BLaER1 treated with 17β-estradiol and CSF1 and Interleukin-3, amounts not matched to agents 10 nM and 100 nM (cell line): ENCODE measurements at regions not wholly inside any gene's neighbourhood (a gene's known extent, or its start where the extent isn't known, plus 50 kb on each side); places are given as distances from the start of the nearest gene placed in this dataset.

Source experiments
- H3K27ac ChIP-seq, 11 experiments: shearing (Covaris generic); formaldehyde crosslinking; 2 replicates each; pipeline ENCODE4 v1.8.1; 2022
- H3K27me3 ChIP-seq, 11 experiments: shearing (Covaris generic); formaldehyde crosslinking; 2 replicates each; pipeline ENCODE4 v1.8.1; 2022
- H3K36me3 ChIP-seq, 11 experiments: shearing (Covaris generic); formaldehyde crosslinking; 2 replicates each; pipeline ENCODE4 v1.8.1; 2022
- H3K4me1 ChIP-seq, 10 experiments: shearing (Covaris generic); formaldehyde crosslinking; 2 replicates each; pipeline ENCODE4 v1.8.1; 2022
- H3K4me2 ChIP-seq, 11 experiments: shearing (Covaris generic); formaldehyde crosslinking; 2 replicates each; pipeline ENCODE4 v1.8.1; 2022
- H3K4me3 ChIP-seq, 10 experiments: shearing (Covaris generic); formaldehyde crosslinking; 2 replicates each; pipeline ENCODE4 v1.8.1; 2022
- H3K9ac ChIP-seq, 11 experiments: shearing (Covaris generic); formaldehyde crosslinking; 2 replicates each; pipeline ENCODE4 v1.8.1; 2022
- H3K9me3 ChIP-seq, 11 experiments: shearing (Covaris generic); formaldehyde crosslinking; replicated peaks in 1 of 11; 2 replicates each; pipeline ENCODE4 v1.8.1; 2022
- H4K20me1 ChIP-seq, 11 experiments: shearing (Covaris generic); formaldehyde crosslinking; 2 replicates each; pipeline ENCODE4 v1.8.1; 2022
- Cebpa-rat ChIP-seq, 11 experiments: shearing (Covaris generic); IDR thresholded peaks; 2 replicates each; pipeline ENCODE4 v1.8.1; 2022

GRCh38 chr10:51022933-51023585, 51.2 kb upstream of the PRKG1 start:
- no peak for TF ChIP-seq Cebpa-rat (IDR thresholded peaks at IDR 0.05)
- no peak overlapping the region for H3K9ac ChIP-seq
- H3K27me3 ChIP-seq: no peaks in the 10 kb centered on the region
- no peaks in the 10 kb centered on the region for H3K9me3 ChIP-seq
- no peak overlapping the region for H3K27ac ChIP-seq
- peaks cover 0 to 6% (median 0%) of the 10 kb centered on the region in 10 experiments; a peak in 5 of 20 replicates for H3K4me1 ChIP-seq
- no peaks in the 10 kb centered on the region for H4K20me1 ChIP-seq
- no peaks in the 10 kb centered on the region for H3K36me3 ChIP-seq
- no peak overlapping the region for H3K4me3 ChIP-seq
- no peak overlapping the region for H3K4me2 ChIP-seq

GRCh38 chr10:51023636-51024035, 50.7 kb upstream of the PRKG1 start:
- no peak overlapping the region for H3K27ac ChIP-seq
- TF ChIP-seq Cebpa-rat (IDR thresholded peaks at IDR 0.05): no peak
- no peak overlapping the region for H3K9ac ChIP-seq
- H3K9me3 ChIP-seq: no peaks in the 10 kb centered on the region
- H3K27me3 ChIP-seq: no peaks in the 10 kb centered on the region
- H3K4me2 ChIP-seq: no peak overlapping the region
- H3K4me1 ChIP-seq: peaks cover 0 to 11% (median 0%) of the 10 kb centered on the region in 10 experiments; a peak in 5 of 20 replicates
- no peaks in the 10 kb centered on the region for H3K36me3 ChIP-seq
- no peak overlapping the region for H3K4me3 ChIP-seq
- H4K20me1 ChIP-seq: no peaks in the 10 kb centered on the region
